WTC11 (cell line): ENCODE measurements at regions not wholly inside any gene's neighbourhood (a gene's known extent, or its start where the extent isn't known, plus 50 kb on each side); places are given as distances from the start of the nearest gene placed in this dataset.

ENCODE experiments used
- ATAC-seq: fragments of 200-7000 bp; cut with Tn5 transposase; 2 replicates; pipeline ENCODE4 v1.10.0; 2021; ENCODE audit warnings: mild to moderate bottlenecking, moderate library complexity
- CTCF ChIA-PET: fragments of 300-600 bp; sonication (Branson Sonifier 250); formaldehyde crosslinking; loops from one replicate; lab custom pipeline; 2021; ENCODE audit warnings: antibody characterized with exemption; lab: Charles Lee
- POLR2A ChIA-PET: fragments of 350-600 bp; sonication (Branson Sonifier 250); formaldehyde crosslinking; loops from one replicate; lab custom pipeline; 2021; ENCODE audit warnings: antibody characterized with exemption; lab: Charles Lee
- DNase-seq: peaks from one replicate; pipeline ENCODE4 v3.0.0; 2021; ENCODE audit warnings: low spot score
- H3K27ac Mint-ChIP-seq: 2 replicates; pipeline ENCODE4 v1.8.0; 2021; ENCODE audit warnings: mixed read lengths
- H3K27me3 Mint-ChIP-seq: 2 replicates; pipeline ENCODE4 v1.8.0; 2021; ENCODE audit warnings: low read depth, mild to moderate bottlenecking, moderate library complexity, mixed read lengths
- H3K36me3 Mint-ChIP-seq: 2 replicates; pipeline ENCODE4 v1.8.0; 2021; ENCODE audit warnings: mixed read lengths
- H3K4me1 Mint-ChIP-seq: 2 replicates; pipeline ENCODE4 v1.8.0; 2022; ENCODE audit warnings: mixed read lengths
- H3K4me3 Mint-ChIP-seq: 2 replicates; pipeline ENCODE4 v1.8.0; 2021; ENCODE audit warnings: mild to moderate bottlenecking, moderate library complexity, mixed read lengths
- H3K9me3 Mint-ChIP-seq: 2 replicates; pipeline ENCODE4 v1.8.0; 2021; ENCODE audit warnings: mixed read lengths
- CREM ChIP-seq: sonication (generic); formaldehyde crosslinking; IDR thresholded peaks from 2 replicates; pipeline ENCODE4 v1.8.1; 2022; ENCODE audit warnings: mild to moderate bottlenecking, missing genetic modification reagents, moderate library complexity
- ESRRA ChIP-seq: sonication (generic); formaldehyde crosslinking; IDR thresholded peaks from 2 replicates; pipeline ENCODE4 v1.8.1; 2022; ENCODE audit warnings: mild to moderate bottlenecking, missing genetic modification reagents, borderline replicate concordance
- GABPB1 ChIP-seq: sonication (generic); formaldehyde crosslinking; IDR thresholded peaks from 2 replicates; pipeline ENCODE4 v1.8.1; 2023; ENCODE audit warnings: mild to moderate bottlenecking, missing genetic modification reagents
- GRHL2 ChIP-seq: fragments of 250-450 bp; sonication (Bioruptor Pico); IDR thresholded peaks from 2 replicates; pipeline ENCODE4 v1.8.0; 2022; ENCODE audit warnings: mild to moderate bottlenecking, moderate library complexity; ENCODE audit not compliant: insufficient replicate concordance, severe bottlenecking
- MXD4 ChIP-seq: fragments of 250-450 bp; sonication (Bioruptor Pico); IDR thresholded peaks from 2 replicates; pipeline ENCODE4 v1.8.0; 2021; ENCODE audit warnings: mild to moderate bottlenecking, moderate library complexity, borderline replicate concordance
- NFE2L1 ChIP-seq: sonication (generic); formaldehyde crosslinking; IDR thresholded peaks from 2 replicates; pipeline ENCODE4 v1.8.1; 2023; ENCODE audit warnings: missing genetic modification reagents
- PRRX2 ChIP-seq: fragments of 250-450 bp; sonication (Bioruptor Pico); IDR thresholded peaks from 2 replicates; pipeline ENCODE4 v1.8.0; 2021; ENCODE audit warnings: mild to moderate bottlenecking
- ZNF138 ChIP-seq: sonication (generic); formaldehyde crosslinking; conservative IDR thresholded peaks from 2 replicates; pipeline ENCODE4 v1.8.1; 2022; ENCODE audit warnings: mild to moderate bottlenecking, moderate library complexity, missing genetic modification reagents
- ZNF416 ChIP-seq: fragments of 250-450 bp; sonication (Bioruptor Pico); IDR thresholded peaks from 2 replicates; pipeline ENCODE4 v1.9.0; 2021; ENCODE audit warnings: mild to moderate bottlenecking, inconsistent platforms
- ZNF671 ChIP-seq: fragments of 250-450 bp; sonication (Bioruptor Pico); IDR thresholded peaks from 2 replicates; pipeline ENCODE4 v1.8.0; 2021; ENCODE audit warnings: mild to moderate bottlenecking
- TF ChIP-seq, protein P1 (sequence below): sonication (generic); formaldehyde crosslinking; IDR thresholded peaks from 2 replicates; pipeline ENCODE4 v1.8.0; 2023; ENCODE audit warnings: missing genetic modification reagents
- TF ChIP-seq, protein P2 (sequence below): sonication (generic); formaldehyde crosslinking; IDR thresholded peaks from 2 replicates; pipeline ENCODE4 v1.8.0; 2022; ENCODE audit warnings: missing genetic modification reagents
- TF ChIP-seq, protein P3 (sequence below): sonication (generic); formaldehyde crosslinking; IDR thresholded peaks from 2 replicates; pipeline ENCODE4 v1.8.1; 2023; ENCODE audit warnings: mild to moderate bottlenecking, missing genetic modification reagents, moderate library complexity
- TF ChIP-seq, protein P4 (sequence below): fragments of 250-450 bp; sonication (Bioruptor Pico); IDR thresholded peaks from 2 replicates; pipeline ENCODE4 v1.9.0; 2021; ENCODE audit warnings: moderate library complexity, mild to moderate bottlenecking, inconsistent platforms, borderline replicate concordance
- TF ChIP-seq, protein P5 (sequence below): sonication (generic); formaldehyde crosslinking; IDR thresholded peaks from 2 replicates; pipeline ENCODE4 v1.8.1; 2023; ENCODE audit warnings: mild to moderate bottlenecking, missing genetic modification reagents, moderate library complexity
- TF ChIP-seq, protein P6 (sequence below): sonication (generic); formaldehyde crosslinking; IDR thresholded peaks from 2 replicates; pipeline ENCODE4 v1.8.0; 2023; ENCODE audit warnings: mild to moderate bottlenecking, missing genetic modification reagents

DNA sequence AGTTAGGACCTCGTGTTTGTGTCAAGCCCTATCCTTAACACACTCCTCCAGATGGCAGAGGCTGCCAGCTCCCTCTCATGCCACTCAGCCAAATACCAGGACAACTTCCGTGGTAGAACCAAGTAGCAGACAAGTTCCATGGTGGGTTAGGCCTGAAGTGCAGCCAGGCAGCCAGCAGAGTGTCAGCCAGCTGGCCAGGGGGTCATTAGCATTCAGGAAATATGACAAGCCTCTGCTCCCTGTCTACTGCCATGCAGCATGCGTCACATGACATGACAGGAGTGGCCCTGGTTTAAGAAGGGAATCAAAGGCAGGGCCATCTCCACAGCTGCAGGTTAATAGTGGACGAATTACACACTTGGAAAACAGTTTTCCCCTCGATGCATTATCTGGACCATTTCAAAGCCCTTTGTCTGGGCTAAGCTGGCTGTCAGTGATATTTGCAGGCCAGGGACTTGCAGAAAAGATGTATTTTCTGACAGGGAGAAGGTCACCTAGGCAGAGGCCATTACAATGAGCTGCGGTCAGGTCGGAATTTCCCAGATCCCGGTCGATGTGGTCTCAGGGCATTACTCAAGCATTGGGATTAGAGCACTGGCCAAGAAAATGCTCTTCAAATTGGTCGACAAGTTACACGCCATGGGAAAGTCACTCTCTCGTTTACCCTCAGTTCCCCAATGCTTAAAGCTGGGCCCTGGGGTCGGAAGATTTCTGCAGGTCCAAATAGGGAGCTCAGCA lies 461.7 kb upstream of the CADM1 start:
- TF ChIP-seq CREM (CRISPR knock-in tag) (no peak), ZNF416 (no peak)
- TF ChIP-seq, protein P1, sequence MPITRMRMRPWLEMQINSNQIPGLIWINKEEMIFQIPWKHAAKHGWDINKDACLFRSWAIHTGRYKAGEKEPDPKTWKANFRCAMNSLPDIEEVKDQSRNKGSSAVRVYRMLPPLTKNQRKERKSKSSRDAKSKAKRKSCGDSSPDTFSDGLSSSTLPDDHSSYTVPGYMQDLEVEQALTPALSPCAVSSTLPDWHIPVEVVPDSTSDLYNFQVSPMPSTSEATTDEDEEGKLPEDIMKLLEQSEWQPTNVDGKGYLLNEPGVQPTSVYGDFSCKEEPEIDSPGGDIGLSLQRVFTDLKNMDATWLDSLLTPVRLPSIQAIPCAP (CRISPR knock-in tag) = no peak
- TF ChIP-seq, protein P2, sequence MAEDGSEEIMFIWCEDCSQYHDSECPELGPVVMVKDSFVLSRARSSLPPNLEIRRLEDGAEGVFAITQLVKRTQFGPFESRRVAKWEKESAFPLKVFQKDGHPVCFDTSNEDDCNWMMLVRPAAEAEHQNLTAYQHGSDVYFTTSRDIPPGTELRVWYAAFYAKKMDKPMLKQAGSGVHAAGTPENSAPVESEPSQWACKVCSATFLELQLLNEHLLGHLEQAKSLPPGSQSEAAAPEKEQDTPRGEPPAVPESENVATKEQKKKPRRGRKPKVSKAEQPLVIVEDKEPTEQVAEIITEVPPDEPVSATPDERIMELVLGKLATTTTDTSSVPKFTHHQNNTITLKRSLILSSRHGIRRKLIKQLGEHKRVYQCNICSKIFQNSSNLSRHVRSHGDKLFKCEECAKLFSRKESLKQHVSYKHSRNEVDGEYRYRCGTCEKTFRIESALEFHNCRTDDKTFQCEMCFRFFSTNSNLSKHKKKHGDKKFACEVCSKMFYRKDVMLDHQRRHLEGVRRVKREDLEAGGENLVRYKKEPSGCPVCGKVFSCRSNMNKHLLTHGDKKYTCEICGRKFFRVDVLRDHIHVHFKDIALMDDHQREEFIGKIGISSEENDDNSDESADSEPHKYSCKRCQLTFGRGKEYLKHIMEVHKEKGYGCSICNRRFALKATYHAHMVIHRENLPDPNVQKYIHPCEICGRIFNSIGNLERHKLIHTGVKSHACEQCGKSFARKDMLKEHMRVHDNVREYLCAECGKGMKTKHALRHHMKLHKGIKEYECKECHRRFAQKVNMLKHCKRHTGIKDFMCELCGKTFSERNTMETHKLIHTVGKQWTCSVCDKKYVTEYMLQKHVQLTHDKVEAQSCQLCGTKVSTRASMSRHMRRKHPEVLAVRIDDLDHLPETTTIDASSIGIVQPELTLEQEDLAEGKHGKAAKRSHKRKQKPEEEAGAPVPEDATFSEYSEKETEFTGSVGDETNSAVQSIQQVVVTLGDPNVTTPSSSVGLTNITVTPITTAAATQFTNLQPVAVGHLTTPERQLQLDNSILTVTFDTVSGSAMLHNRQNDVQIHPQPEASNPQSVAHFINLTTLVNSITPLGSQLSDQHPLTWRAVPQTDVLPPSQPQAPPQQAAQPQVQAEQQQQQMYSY (CRISPR knock-in tag) = no peak
- TF ChIP-seq, protein P3, sequence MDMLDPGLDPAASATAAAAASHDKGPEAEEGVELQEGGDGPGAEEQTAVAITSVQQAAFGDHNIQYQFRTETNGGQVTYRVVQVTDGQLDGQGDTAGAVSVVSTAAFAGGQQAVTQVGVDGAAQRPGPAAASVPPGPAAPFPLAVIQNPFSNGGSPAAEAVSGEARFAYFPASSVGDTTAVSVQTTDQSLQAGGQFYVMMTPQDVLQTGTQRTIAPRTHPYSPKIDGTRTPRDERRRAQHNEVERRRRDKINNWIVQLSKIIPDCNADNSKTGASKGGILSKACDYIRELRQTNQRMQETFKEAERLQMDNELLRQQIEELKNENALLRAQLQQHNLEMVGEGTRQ (CRISPR knock-in tag) = peak; percentile 34; the same call in 1 of the 2 replicates
- Mint-ChIP-seq H3K9me3 (no peaks in the 10 kb centered on the region), H3K27ac (no peak overlapping the region), H3K27me3 (peaks cover 97% of the 10 kb centered on the region), H3K36me3 (no peaks in the 10 kb centered on the region), H3K4me1 (peaks cover 28% of the 10 kb centered on the region), H3K4me3 (no peak overlapping the region)
- DNase-seq (no peak), ATAC-seq (no peak)
- ChIA-PET CTCF (interaction anchor here (1.1 to 1.4 kb wide), 2 partner anchors 9 to 24 kb away, joined by 4 read pairs; no protein-coding TSS in a partner anchor), POLR2A (no interaction called here)

DNA sequence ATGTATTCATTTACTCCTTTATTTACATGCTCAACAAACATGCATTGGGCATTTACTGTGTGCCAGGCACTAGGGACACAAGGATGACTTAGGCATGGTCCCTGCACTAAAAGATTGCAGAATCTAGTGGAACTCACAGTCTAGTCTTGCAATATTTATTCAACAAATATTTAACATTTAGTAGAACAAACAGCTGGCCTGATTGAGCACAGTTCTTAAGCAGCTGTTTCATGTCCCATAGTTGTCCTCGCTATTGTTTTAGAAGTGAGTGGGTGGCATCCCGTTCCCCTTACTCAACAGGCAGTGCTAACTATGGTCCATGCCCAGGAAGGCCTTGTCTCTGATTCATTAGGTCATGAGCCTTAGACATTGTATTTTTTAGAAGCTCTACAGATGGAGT lies 459.9 kb upstream of the CADM1 start:
- Mint-ChIP-seq H3K36me3 (no peaks in the 10 kb centered on the region), H3K4me1 (peaks cover 31% of the 10 kb centered on the region), H3K4me3 (no peak overlapping the region), H3K27me3 (peaks cover 78% of the 10 kb centered on the region), H3K27ac (no peak overlapping the region), H3K9me3 (no peaks in the 10 kb centered on the region)
- no peak for ATAC-seq
- DNase-seq = no peak
- ChIA-PET POLR2A (no interaction called here), CTCF (no interaction called here)
- TF ChIP-seq, protein P4, sequence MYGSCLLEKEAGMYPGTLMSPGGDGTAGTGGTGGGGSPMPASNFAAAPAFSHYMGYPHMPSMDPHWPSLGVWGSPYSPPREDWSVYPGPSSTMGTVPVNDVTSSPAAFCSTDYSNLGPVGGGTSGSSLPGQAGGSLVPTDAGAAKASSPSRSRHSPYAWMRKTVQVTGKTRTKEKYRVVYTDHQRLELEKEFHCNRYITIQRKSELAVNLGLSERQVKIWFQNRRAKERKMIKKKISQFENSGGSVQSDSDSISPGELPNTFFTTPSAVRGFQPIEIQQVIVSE = no peak
- TF ChIP-seq ZNF138 (CRISPR knock-in tag) = no peak
- TF ChIP-seq GABPB1 (CRISPR knock-in tag) = peak; percentile 52
- TF ChIP-seq, protein P5, sequence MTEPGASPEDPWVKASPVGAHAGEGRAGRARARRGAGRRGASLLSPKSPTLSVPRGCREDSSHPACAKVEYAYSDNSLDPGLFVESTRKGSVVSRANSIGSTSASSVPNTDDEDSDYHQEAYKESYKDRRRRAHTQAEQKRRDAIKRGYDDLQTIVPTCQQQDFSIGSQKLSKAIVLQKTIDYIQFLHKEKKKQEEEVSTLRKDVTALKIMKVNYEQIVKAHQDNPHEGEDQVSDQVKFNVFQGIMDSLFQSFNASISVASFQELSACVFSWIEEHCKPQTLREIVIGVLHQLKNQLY = no peak

DNA sequence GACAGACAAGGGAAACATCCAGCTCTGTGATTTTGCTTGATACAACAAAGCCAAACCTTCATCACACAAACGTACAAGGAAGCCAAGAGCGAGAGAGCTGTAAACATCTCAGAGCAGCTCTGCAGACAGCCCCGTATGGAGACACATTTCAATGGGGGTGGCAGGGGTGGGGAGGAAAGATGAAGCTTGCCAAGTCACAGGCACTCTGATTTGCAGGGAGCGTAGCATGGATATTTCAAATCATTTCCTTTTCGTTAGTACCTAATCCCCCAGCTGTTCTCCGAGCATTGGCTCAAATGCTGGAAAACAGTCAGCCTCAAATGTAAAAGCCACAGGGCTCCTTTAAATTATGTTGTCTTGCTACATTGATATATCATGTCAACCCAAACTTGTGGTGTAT lies 458.9 kb upstream of the CADM1 start:
- H3K4me3 Mint-ChIP-seq = no peak overlapping the region
- ChIA-PET POLR2A (no interaction called here), CTCF (interaction anchor here (1.5 kb wide), 1 partner anchor 115 kb away, joined by 4 read pairs; no protein-coding TSS in a partner anchor)
- no peaks in the 10 kb centered on the region for H3K9me3 Mint-ChIP-seq
- DNase-seq (no peak), ATAC-seq (no peak)
- H3K36me3 Mint-ChIP-seq = no peaks in the 10 kb centered on the region
- peaks cover 69% of the 10 kb centered on the region for H3K27me3 Mint-ChIP-seq
- no peak overlapping the region for H3K27ac Mint-ChIP-seq
- no peak for TF ChIP-seq MXD4 (CRISPR knock-in tag)
- no peak for TF ChIP-seq ZNF671
- TF ChIP-seq ESRRA (CRISPR knock-in tag) = no peak
- TF ChIP-seq, protein P6, sequence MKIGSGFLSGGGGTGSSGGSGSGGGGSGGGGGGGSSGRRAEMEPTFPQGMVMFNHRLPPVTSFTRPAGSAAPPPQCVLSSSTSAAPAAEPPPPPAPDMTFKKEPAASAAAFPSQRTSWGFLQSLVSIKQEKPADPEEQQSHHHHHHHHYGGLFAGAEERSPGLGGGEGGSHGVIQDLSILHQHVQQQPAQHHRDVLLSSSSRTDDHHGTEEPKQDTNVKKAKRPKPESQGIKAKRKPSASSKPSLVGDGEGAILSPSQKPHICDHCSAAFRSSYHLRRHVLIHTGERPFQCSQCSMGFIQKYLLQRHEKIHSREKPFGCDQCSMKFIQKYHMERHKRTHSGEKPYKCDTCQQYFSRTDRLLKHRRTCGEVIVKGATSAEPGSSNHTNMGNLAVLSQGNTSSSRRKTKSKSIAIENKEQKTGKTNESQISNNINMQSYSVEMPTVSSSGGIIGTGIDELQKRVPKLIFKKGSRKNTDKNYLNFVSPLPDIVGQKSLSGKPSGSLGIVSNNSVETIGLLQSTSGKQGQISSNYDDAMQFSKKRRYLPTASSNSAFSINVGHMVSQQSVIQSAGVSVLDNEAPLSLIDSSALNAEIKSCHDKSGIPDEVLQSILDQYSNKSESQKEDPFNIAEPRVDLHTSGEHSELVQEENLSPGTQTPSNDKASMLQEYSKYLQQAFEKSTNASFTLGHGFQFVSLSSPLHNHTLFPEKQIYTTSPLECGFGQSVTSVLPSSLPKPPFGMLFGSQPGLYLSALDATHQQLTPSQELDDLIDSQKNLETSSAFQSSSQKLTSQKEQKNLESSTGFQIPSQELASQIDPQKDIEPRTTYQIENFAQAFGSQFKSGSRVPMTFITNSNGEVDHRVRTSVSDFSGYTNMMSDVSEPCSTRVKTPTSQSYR (CRISPR knock-in tag) = no peak
- TF ChIP-seq GRHL2 (CRISPR knock-in tag) = no peak
- TF ChIP-seq NFE2L1 (CRISPR knock-in tag) = no peak
- TF ChIP-seq PRRX2 (CRISPR knock-in tag) = no peak
- H3K4me1 Mint-ChIP-seq = peaks cover 38% of the 10 kb centered on the region
